ENCODE measurements at regions not wholly inside any gene's neighbourhood (a gene's known extent, or its start where the extent isn't known, plus 50 kb on each side); places are given as distances from the start of the nearest gene placed in this dataset.
"Not testable (repeated sequence)": the region's sequence is repeated elsewhere in the genome, so short reads cannot be mapped to it uniquely, and the experiment has no call there.

GRCh38 chr4:45062935-45063545 lies 336.7 kb upstream of the GNPDA2 start:
- no peak for DNase-seq

GRCh38 chr4:45043911-45044310 lies 317.6 kb upstream of the GNPDA2 start:
- DNase-seq: no peak

DNA sequence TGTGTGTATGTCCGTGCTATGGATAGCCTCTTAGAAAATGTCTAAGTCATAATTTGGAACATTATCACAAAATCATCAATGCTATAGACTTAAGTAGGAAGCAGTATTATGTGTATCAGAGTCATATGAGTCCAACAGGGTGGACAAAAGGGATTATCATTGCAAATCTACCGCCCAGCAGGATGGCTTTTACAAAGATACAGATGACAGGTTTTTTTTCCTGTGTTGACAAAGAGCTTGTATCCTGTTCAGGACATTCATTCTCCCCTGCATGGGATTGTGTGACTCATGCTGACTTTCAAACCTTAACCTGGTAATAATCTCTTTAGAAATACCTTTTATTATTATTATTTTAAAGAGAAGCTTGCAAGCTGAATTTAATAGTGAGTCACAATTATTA lies 310.3 kb upstream of the GNPDA2 start:
- DNase-seq: no peak

DNA sequence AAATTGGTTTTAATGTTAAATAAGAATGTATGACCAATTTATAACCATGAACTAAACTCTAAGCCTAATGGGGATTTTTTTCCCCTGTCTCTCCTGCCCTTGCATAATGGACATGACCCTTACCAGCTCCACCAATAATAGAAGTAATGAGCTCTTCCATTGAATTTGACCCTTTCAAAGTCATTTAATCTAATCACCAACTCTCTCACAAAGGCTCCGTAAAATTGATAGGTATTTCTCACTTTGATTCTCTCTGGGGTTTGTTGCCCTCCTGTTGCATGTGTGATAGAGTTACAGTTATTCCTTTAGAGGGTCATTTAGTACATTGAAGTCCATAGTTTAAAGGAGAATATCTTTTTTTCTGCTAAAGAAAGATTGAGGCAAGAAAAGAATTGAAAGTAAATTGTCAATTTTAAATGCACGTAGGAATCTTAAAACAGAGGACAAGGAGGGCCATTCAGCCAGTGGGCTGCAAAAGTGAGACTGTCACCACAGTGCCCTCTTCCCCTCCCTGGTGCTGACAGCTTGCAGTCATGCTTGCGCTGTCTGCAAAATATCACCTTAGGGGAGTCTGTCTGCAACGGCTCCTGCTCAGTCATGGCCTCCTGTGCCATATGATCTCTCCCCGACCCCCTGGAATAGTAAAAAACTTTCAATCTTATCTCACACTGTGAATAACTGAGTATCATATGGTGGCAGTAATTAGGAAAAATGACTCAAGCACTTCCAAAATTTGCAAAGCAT lies 307.5 kb upstream of the GNPDA2 start:
- no peak for DNase-seq

DNA sequence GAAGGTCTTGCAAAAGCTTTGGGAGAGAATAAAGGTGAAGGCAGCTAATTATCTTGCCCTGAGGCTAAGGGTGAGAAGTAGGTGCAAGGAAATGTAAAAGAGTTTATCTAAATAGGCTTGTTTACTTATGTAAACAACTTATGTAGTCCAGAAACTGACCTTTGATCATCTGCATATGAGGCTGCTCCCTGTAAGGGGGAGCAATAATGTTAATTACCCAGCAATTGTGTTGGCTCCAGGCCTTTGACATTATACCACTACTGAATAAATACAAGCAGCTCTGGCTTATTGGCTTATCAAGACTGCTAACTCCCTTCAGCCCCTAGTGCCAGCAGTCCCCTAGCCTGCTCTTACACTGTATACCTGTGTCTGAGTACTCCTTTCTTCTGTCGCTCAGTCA lies 303.7 kb upstream of the GNPDA2 start:
- DNase-seq: no peak

DNA sequence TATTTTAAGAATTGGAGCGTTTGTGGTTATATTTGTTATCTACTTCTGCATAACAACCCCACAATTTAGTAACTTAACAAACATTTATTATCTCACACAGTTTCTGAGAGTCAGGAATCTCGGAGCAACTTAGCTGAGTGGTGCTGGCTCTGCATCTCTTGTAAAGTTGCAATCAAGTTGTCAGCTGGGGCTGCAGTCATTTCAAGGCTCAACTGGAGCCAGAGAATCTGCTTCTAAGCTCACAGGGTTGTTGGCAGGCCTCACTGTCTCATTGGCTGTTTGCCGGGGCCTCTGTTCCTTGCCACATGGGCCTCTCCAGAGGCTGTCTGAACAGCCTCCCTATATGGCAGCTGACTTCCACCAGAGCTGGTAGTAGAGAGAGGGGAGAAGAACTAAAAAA lies 281.2 kb upstream of the GNPDA2 start:
- DNase-seq: no peak

GRCh38 chr4:45006078-45006477 lies 279.7 kb upstream of the GNPDA2 start:
- DNase-seq: no peak

- DNase-seq: no peak
These were observed 278.6 kb upstream of the GNPDA2 start for GRCh38 chr4:45004847-45005565.

DNA sequence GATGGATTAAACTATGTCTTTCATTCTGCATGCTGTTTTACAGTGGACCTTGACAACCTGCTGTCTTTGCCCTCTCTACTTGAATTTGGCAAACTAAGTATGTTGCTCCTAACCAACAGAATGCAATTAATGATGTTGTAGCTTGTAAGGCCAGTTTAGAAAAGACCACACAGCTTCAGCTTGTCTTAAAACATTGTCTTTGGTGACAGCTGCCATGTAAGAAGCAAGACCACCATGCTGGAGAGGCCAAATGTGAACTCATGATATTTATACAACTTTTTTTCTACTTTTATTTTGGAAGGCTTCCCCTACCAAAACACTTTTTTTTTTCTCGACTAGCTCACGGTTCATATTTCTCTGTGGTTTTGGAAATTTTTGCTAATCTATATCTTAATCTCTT lies 278.0 kb upstream of the GNPDA2 start:
- no peak for DNase-seq

DNA sequence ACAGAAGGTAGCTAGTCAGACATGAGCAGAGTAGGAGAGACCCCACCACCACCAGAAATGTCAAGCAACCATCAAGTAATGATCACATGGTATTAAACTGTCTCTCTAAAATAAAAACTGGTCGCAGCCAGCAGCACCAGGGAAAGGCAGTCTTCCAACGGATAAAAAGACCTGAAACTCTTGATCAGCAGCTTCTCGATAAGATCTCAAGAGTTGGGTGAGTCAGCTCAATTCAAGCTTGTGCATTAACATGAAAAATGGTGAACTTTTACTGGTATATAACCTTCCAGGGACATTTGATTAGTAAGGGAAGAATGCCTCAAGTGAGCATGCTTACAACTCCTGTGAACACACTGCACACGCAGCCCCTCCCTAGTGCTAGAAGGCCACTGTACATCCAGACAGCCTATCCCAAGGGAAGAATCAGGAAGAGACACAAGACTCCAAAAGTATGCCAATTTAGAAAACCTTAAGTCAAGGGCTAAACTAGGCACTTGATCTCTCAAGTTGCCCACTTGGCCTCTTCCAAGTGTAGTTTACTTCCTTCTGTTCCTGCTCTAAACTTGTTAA lies 270.0 kb upstream of the GNPDA2 start:
- DNase-seq: no peak

DNA sequence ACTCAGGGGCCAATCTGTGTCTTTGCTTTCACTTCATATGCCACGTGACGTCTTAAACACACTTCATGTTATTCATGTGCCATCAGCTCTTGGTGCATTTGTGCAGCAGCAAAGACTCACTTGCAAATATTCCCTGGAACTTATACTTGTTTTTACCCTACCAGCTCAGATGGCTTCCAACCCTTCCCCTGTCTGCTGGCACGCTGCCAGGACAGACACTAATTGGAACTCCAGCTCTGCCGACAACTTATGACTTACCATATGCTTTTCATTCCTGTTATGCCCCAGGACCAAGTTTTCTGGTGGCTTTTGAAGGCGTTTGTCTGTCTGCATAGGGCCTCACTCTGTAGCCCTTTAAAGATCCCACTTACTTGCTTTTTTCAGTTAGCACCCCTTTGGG lies 261.7 kb upstream of the GNPDA2 start:
- no peak for DNase-seq

DNA sequence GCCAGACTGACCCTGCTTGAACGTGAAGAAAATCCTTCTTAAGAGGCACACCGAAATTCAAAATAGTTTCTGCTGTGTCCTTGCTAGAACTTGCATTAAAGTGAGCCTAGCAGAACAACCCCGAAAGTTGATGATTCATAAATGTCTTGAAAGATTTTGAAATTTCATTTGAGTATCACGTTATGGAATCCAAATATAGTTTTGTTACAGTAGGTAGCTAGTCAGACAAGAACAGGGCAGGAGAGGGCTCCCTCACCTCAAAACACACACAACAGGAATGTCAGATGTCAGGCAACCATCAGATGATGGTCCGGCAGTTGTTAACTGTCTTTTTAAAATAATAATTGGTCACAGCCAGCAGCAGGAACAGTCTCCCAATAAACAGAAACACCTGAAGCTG lies 259.6 kb upstream of the GNPDA2 start:
- no peak for DNase-seq

DNA sequence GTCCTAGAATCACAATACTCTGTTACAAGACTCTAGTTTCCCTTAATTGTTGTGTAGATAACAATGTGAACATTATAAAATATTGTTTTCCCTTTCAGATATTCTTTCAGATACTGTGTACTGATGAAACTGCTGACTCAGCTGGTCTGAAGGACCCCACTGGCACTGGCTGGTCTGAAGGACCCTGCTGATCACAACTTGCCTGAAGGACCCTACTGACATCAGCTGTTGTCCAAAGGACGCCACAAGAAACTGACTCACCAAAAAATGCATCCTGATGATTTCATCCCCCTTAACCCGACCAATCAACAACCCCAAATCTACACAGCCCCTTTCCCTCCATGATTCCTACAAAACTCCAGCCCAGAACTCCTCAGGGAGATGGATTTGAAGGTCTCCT lies 258.8 kb upstream of the GNPDA2 start:
- DNase-seq: no peak

- DNase-seq: no peak
These were observed 257.7 kb upstream of the GNPDA2 start for GRCh38 chr4:44984083-44984482.

GRCh38 chr4:44983083-44983482 lies 256.7 kb upstream of the GNPDA2 start:
- DNase-seq: no peak

GRCh38 chr4:44978020-44978419 lies 251.7 kb upstream of the GNPDA2 start:
- DNase-seq: no peak

DNA sequence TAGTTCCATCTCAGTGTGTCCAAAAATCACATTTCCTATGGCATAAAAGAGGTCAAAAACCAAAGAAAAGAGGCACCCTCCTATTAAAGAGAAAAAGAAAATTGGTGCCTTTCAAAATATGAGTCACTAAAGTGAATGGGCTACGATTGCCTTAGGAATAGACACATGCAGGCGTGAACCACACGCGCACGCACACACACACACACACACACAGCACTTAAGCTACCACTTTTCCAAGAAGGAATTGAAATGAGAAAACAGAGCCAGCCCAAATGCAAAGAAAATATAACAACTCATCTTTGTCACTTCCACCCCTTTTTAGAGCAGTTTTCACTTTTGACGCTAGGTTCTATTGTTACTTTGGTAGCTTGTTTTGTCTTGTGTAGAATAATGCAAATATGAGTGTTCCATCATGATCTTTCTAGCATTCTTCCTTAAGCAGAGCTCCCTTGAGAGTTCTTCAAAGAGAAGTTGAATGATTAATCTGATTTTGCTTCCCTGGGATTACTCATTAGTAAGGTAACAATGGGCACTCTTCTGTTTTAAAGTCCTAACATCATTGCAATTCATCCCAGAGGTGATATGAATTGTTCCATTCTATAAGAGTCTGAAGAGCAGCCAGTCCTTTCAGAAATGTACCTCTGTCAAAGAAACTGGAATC lies 239.2 kb upstream of the GNPDA2 start:
- DNase-seq: no peak

GRCh38 chr4:44964086-44964485 lies 237.7 kb upstream of the GNPDA2 start:
- not testable (repeated sequence) for DNase-seq

DNA sequence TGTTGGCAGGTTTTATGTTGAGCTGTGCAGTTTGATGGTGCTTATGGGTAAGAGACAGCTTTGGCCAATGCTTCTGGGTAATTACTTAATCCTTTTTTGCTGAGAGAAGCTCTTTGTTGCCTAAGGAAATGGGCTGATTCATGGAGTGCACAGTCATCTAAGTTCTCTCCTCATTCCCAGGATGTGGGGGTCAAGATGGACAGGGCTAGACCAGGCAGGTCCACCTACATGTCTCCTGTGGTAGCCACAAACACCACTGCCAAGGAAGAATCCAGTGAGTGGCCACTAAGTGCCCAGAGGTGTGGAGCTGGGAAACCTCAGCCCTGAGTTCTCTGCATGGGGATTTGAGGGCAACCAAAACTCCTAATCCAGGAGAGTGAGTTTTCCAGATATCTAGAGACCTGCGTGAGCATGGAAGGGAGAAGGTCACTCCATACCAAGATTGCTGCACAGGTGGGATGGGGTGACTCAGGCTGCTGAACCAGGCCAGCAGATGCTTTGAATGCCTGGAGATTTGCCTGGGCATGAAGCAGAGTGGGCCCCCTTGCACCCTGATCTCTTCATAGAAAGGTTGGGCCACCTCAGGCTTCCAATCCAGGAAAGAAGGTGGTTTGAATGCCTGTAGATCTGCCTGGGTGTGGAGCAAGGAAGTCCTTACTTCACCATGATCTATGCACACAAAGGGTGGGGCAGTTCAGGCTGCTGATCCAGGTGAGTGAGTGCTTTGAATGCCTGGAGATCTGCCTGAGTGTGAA lies 234.8 kb upstream of the GNPDA2 start:
- DNase-seq: no peak

DNA sequence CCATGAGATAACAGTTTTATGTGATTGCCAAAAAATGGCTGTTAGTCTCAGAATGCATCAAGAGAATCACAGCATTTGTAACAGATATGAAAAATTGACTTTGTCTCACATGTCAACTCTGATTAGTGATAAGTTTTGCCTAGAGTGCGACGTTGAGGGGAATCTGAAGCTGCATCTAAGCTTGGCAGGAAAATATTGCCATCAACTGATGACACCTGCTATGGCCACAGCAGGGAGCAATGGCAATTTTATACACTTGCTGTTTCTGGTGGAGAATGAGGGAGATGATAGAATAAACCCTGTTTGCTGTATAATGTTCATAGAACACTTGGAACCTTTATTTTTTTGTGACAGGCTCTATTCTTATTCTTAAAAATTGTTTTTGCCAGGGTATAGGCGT lies 205.4 kb upstream of the GNPDA2 start:
- no peak for DNase-seq

DNA sequence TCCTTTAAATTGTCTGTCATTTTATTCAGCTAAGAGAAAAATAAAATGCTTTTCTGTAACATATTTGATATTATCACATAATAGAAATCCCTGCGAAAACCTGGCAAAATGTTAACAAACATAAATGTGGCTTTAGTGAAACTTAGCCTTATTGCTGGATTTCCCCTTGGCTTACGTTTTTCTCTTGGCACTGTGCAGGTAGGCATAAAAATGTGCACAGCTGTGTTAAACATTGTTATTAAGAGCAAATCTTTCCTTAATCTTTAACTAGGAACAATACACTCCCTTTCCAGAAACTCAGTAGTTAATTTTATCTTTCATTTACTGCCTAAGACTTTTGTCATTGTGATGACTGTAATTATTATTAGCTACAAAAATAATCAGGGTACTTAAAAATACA lies 202.4 kb upstream of the GNPDA2 start:
- DNase-seq: no peak
